OCI-LY7 (cell line): ENCODE measurements at regions not wholly inside any gene's neighbourhood (a gene's known extent, or its start where the extent isn't known, plus 50 kb on each side); places are given as distances from the start of the nearest gene placed in this dataset.

ENCODE experiments used
- EZH2phosphoT487 ChIP-seq: fragments of 200-600 bp; sonication (generic); IDR thresholded peaks from 2 replicates; pipeline ENCODE4 v1.6.1; 2018; ENCODE audit warnings: low read depth, borderline replicate concordance, mild to moderate bottlenecking, mixed run types, antibody characterized with exemption, low read length, moderate library complexity, mixed read lengths
- TF ChIP-seq, protein P1 (sequence below): fragments of 200-600 bp; sonication (generic); conservative IDR thresholded peaks from 2 replicates; pipeline ENCODE4 v1.5.1; 2014; ENCODE audit warnings: mild to moderate bottlenecking, antibody characterized with exemption, low read length, moderate library complexity, mixed read lengths

DNA sequence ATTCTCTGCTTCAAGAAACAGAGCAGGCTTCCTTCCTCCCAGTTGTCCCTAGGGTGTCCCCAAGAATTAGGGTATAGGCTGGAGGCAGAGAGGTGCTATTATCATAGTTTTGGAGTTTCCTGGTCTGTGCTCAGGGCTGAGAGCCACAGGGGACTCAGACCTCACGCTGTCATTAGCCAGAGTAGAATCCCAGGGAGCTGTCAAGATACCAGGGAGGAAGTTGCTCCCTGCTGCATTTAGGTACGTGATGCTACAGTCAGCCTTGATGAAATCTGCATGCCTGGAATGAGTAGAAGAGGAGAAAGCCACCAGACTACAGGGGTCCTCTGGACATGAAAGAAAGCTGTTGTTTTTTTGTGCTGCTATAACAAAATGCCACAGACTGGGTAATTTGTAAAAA is 273.2 kb downstream of the SH3GL2 start:
- TF ChIP-seq, protein P1, sequence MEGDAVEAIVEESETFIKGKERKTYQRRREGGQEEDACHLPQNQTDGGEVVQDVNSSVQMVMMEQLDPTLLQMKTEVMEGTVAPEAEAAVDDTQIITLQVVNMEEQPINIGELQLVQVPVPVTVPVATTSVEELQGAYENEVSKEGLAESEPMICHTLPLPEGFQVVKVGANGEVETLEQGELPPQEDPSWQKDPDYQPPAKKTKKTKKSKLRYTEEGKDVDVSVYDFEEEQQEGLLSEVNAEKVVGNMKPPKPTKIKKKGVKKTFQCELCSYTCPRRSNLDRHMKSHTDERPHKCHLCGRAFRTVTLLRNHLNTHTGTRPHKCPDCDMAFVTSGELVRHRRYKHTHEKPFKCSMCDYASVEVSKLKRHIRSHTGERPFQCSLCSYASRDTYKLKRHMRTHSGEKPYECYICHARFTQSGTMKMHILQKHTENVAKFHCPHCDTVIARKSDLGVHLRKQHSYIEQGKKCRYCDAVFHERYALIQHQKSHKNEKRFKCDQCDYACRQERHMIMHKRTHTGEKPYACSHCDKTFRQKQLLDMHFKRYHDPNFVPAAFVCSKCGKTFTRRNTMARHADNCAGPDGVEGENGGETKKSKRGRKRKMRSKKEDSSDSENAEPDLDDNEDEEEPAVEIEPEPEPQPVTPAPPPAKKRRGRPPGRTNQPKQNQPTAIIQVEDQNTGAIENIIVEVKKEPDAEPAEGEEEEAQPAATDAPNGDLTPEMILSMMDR, result no peak
- no peak for TF ChIP-seq EZH2phosphoT487
